H1 (cell line): ENCODE measurements at regions not wholly inside any gene's neighbourhood (a gene's known extent, or its start where the extent isn't known, plus 50 kb on each side); places are given as distances from the start of the nearest gene placed in this dataset.

Experiments used
- CTCF ChIA-PET: fragments of 300-600 bp; sonication (Branson Sonifier 250); formaldehyde crosslinking; loops from one replicate; lab custom pipeline; 2021; ENCODE audit not compliant: partially characterized antibody; lab: Charles Lee
- POLR2A ChIA-PET: fragments of 300-600 bp; sonication (Branson Sonifier 250); formaldehyde crosslinking; loops from one replicate; lab custom pipeline; 2021; ENCODE audit warnings: inconsistent platforms; ENCODE audit not compliant: partially characterized antibody; lab: Charles Lee
- DNase-seq, 2 experiments: peaks; one replicate each; pipeline versions ENCODE4 v3.0.0 to v3.0.0-alpha.2; 2010 to 2022; ENCODE audit warnings: low spot score in 2 of 2, low read depth in 1 of 2, mixed read lengths in 1 of 2
- FAIRE-seq: peaks from 2 replicates; lab custom pipeline; 2011; peaks lifted over from hg19 to GRCh38; lab: Jason Lieb, UNC
- H2AFZ ChIP-seq: 2 replicates; pipeline ENCODE4 v1.8.1; 2012; ENCODE audit warnings: low read length, inconsistent platforms
- H2AK5ac ChIP-seq: 2 replicates; pipeline ENCODE4 v1.6.1; 2013; ENCODE audit warnings: low read depth, low read length
- H2BK120ac ChIP-seq: replicated peaks from 2 replicates; pipeline ENCODE3; 2013; ENCODE audit warnings: low read depth, low read length, inconsistent platforms
- H2BK12ac ChIP-seq: 2 replicates; pipeline ENCODE4 v1.6.1; 2013; ENCODE audit warnings: low read depth, low read length
- H2BK15ac ChIP-seq: 2 replicates; pipeline ENCODE4 v1.6.1; 2013; ENCODE audit warnings: low read length
- H2BK20ac ChIP-seq: 2 replicates; pipeline ENCODE4 v1.6.1; 2013; ENCODE audit warnings: low read length
- H2BK5ac ChIP-seq: 2 replicates; pipeline ENCODE4 v1.6.1; 2013; ENCODE audit warnings: low read depth, low read length
- H3K14ac ChIP-seq: 2 replicates; pipeline ENCODE4 v1.6.1; 2013; ENCODE audit warnings: inconsistent platforms; ENCODE audit not compliant: insufficient read length
- H3K18ac ChIP-seq: 2 replicates; pipeline ENCODE4 v1.6.1; 2013; ENCODE audit warnings: low read length; ENCODE audit errors: extremely low read depth
- H3K23ac ChIP-seq: 2 replicates; pipeline ENCODE4 v1.6.1; 2013; ENCODE audit warnings: inconsistent platforms; ENCODE audit not compliant: insufficient read length
- H3K23me2 ChIP-seq: 2 replicates; pipeline ENCODE4 v1.6.1; 2013; ENCODE audit warnings: low read depth, low read length
- H3K27ac ChIP-seq: 2 replicates; pipeline ENCODE4 v1.6.1; 2011; ENCODE audit warnings: low read depth, low read length, inconsistent platforms
- H3K27me3 ChIP-seq, 4 experiments: replicated peaks in 1 of 4; 1 replicate in 1 of 4; 2 replicates in 3 of 4; pipeline versions ENCODE4 v1.6.1 to v1.8.1; 2011 to 2013; ENCODE audit warnings: low read length in 3 of 4, mild to moderate bottlenecking in 3 of 4, inconsistent platforms in 2 of 4, mixed read lengths in 2 of 4, moderate library complexity in 1 of 4; ENCODE audit not compliant: control insufficient read depth in 3 of 4, insufficient read depth in 3 of 4; ENCODE audit errors: extremely low read depth in 1 of 4
- H3K36me3 ChIP-seq, 4 experiments: 2 replicates each; pipeline versions ENCODE4 v1.6.1 to v1.8.1; 2011 to 2013; ENCODE audit warnings: mild to moderate bottlenecking in 4 of 4, low read length in 3 of 4, moderate library complexity in 2 of 4, control low read depth in 1 of 4, inconsistent platforms in 1 of 4; ENCODE audit not compliant: insufficient read depth in 4 of 4, control insufficient read depth in 2 of 4
- H3K4ac ChIP-seq: replicated peaks from 2 replicates; pipeline ENCODE3; 2013; ENCODE audit warnings: low read length, low read depth, mixed read lengths, inconsistent platforms; ENCODE audit not compliant: insufficient read length
- H3K4me1 ChIP-seq, 4 experiments: replicated peaks in 1 of 4; 1 replicate in 1 of 4; 2 replicates in 3 of 4; pipeline versions ENCODE4 v1.6.1 to v1.8.1; 2011 to 2013; ENCODE audit warnings: low read length in 3 of 4, inconsistent platforms in 2 of 4, mixed read lengths in 1 of 4; ENCODE audit not compliant: insufficient read depth in 4 of 4, control insufficient read depth in 3 of 4
- H3K4me2 ChIP-seq, 2 experiments: 2 replicates each; pipeline versions ENCODE4 v1.6.1 to v1.8.1; 2011 to 2013; ENCODE audit warnings: low read depth in 2 of 2, low read length in 2 of 2, control low read depth in 1 of 2, inconsistent platforms in 1 of 2, mild to moderate bottlenecking in 1 of 2; ENCODE audit not compliant: insufficient read depth in 1 of 2
- H3K4me3 ChIP-seq, 4 experiments: fragments of 200-600, 300-600 bp in 1 of 4; sonication (generic), shearing (Covaris generic), sonication (Bioruptor Twin) in 1 of 4; 2 replicates each; pipeline versions ENCODE4 v1.5.1 to v1.8.1; 2011 to 2016; ENCODE audit warnings: low read length in 4 of 4, low read depth in 3 of 4, control low read depth in 2 of 4, inconsistent platforms in 2 of 4, mild to moderate bottlenecking in 2 of 4, mixed read lengths in 1 of 4, moderate library complexity in 1 of 4; ENCODE audit not compliant: insufficient read depth in 2 of 4; ENCODE audit errors: extremely low read depth in 1 of 4
- H3K56ac ChIP-seq: replicated peaks from 2 replicates; pipeline ENCODE3; 2013; ENCODE audit warnings: low read depth, mild to moderate bottlenecking, mixed read lengths, low read length, inconsistent platforms; ENCODE audit not compliant: insufficient read length
- H3K79me1 ChIP-seq: 2 replicates; pipeline ENCODE4 v1.6.1; 2013; ENCODE audit warnings: low read depth, low read length, control low read depth
- H3K79me2 ChIP-seq, 2 experiments: 2 replicates each; pipeline versions ENCODE4 v1.6.1 to v1.8.1; 2012 to 2013; ENCODE audit warnings: low read length in 2 of 2, mild to moderate bottlenecking in 2 of 2, inconsistent platforms in 1 of 2; ENCODE audit not compliant: insufficient read depth in 2 of 2, control insufficient read depth in 1 of 2
- H3K9ac ChIP-seq, 4 experiments: replicated peaks in 1 of 4; 1 replicate in 1 of 4; 2 replicates in 3 of 4; pipeline versions ENCODE4 v1.6.1 to v1.8.1; 2011 to 2013; ENCODE audit warnings: low read depth in 3 of 4, low read length in 3 of 4, control low read depth in 2 of 4, mild to moderate bottlenecking in 2 of 4, moderate library complexity in 2 of 4, inconsistent platforms in 1 of 4; ENCODE audit errors: extremely low read depth in 1 of 4
- H3K9me3 ChIP-seq, 2 experiments: 2 replicates each; pipeline versions ENCODE4 v1.6.1 to v1.8.1; 2012 to 2013; ENCODE audit warnings: mild to moderate bottlenecking in 2 of 2, moderate library complexity in 2 of 2, control low read depth in 1 of 2, inconsistent platforms in 1 of 2, low read depth in 1 of 2, low read length in 1 of 2, mixed read lengths in 1 of 2; ENCODE audit not compliant: insufficient read depth in 2 of 2
- H4K20me1 ChIP-seq, 2 experiments: replicated peaks in 1 of 2; 2 replicates each; pipeline versions ENCODE3 to v1.8.1; 2011 to 2013; ENCODE audit warnings: inconsistent platforms in 2 of 2, low read length in 2 of 2, mild to moderate bottlenecking in 1 of 2; ENCODE audit not compliant: insufficient read depth in 2 of 2, control insufficient read depth in 1 of 2
- H4K5ac ChIP-seq: 2 replicates; pipeline ENCODE4 v1.6.1; 2013; ENCODE audit warnings: low read length, low read depth, mixed read lengths, inconsistent platforms; ENCODE audit not compliant: insufficient read length
- H4K8ac ChIP-seq: 2 replicates; pipeline ENCODE4 v1.8.0; 2013; ENCODE audit warnings: mild to moderate bottlenecking, moderate library complexity, low read length, inconsistent platforms; ENCODE audit not compliant: insufficient read depth; ENCODE audit errors: extremely low read depth
- H4K91ac ChIP-seq: replicated peaks from 2 replicates; pipeline ENCODE3; 2013; ENCODE audit warnings: low read length, mixed read lengths, inconsistent platforms; ENCODE audit not compliant: insufficient read length
- BCL11A ChIP-seq, 2 experiments: IDR thresholded peaks; one replicate each; pipeline ENCODE4 v1.6.1; 2011; ENCODE audit warnings: low read depth in 2 of 2, low read length in 2 of 2, mild to moderate bottlenecking in 2 of 2
- CHD2 ChIP-seq: IDR thresholded peaks from 2 replicates; pipeline ENCODE4 v1.6.1; 2012; ENCODE audit warnings: low read length, improper control_type of control experiment
- EZH2 ChIP-seq: fragments of 200-600 bp; sonication (generic); IDR thresholded peaks from 2 replicates; pipeline ENCODE4 v1.7.1; 2012; ENCODE audit warnings: low read depth, mild to moderate bottlenecking, moderate library complexity, low read length, inconsistent platforms; ENCODE audit not compliant: severe bottlenecking
- FOSL1 ChIP-seq: IDR thresholded peaks from 2 replicates; pipeline ENCODE4 v1.6.1; 2011; ENCODE audit warnings: mild to moderate bottlenecking, low read depth, low read length, moderate library complexity; ENCODE audit not compliant: insufficient read depth
- KDM4A ChIP-seq: IDR thresholded peaks from one replicate; pipeline ENCODE4 v1.7.1; 2012; ENCODE audit warnings: low read depth, mild to moderate bottlenecking, moderate library complexity, low read length, inconsistent platforms; ENCODE audit not compliant: severe bottlenecking
- KDM5A ChIP-seq: fragments of 200-600 bp; IDR thresholded peaks from 2 replicates; pipeline ENCODE4 v1.7.1; 2012; ENCODE audit warnings: mild to moderate bottlenecking, low read length, inconsistent platforms, mixed read lengths
- MAFK ChIP-seq: IDR thresholded peaks from 2 replicates; pipeline ENCODE4 v1.6.1; 2012; ENCODE audit warnings: low read depth, mild to moderate bottlenecking, improper control_type of control experiment, low read length
- PHF8 ChIP-seq: fragments of 200-600 bp; sonication (generic); conservative IDR thresholded peaks from 2 replicates; pipeline ENCODE4 v1.7.1; 2012; ENCODE audit warnings: low read depth, mild to moderate bottlenecking, inconsistent platforms, low read length, moderate library complexity
- SAP30 ChIP-seq: fragments of 300-600 bp; sonication (generic); IDR thresholded peaks from 2 replicates; pipeline ENCODE4 v1.7.1; 2012; ENCODE audit warnings: low read length, moderate library complexity, mild to moderate bottlenecking, inconsistent platforms; ENCODE audit not compliant: insufficient read depth, insufficient replicate concordance
- WGBS, 2 experiments: shearing (Covaris generic) in 1 of 2; methylation state at CpG; one replicate each; pipeline versions ENCODE4 v1.1.6 to v1.1.7; 2013 to 2015; ENCODE audit warnings: low lambda C conversion rate in 2 of 2, mixed read lengths in 2 of 2, inconsistent platforms in 1 of 2, low coverage in 1 of 2, missing lambda C conversion rate in 1 of 2; ENCODE audit not compliant: insufficient replicate concordance in 2 of 2, insufficient coverage in 1 of 2, insufficient read length in 1 of 2; ENCODE audit errors: extremely low coverage in 1 of 2, missing lambda C conversion rate in 1 of 2; 5-methylcytosine and 5-hydroxymethylcytosine counted together
- TF ChIP-seq, protein P1 (sequence below): IDR thresholded peaks from 2 replicates; pipeline ENCODE4 v1.6.1; 2012; ENCODE audit warnings: low read length, inconsistent platforms
- TF ChIP-seq, protein P2 (sequence below): IDR thresholded peaks from 2 replicates; pipeline ENCODE4 v1.6.1; 2011; ENCODE audit warnings: low read length, improper control_type of control experiment

DNA sequence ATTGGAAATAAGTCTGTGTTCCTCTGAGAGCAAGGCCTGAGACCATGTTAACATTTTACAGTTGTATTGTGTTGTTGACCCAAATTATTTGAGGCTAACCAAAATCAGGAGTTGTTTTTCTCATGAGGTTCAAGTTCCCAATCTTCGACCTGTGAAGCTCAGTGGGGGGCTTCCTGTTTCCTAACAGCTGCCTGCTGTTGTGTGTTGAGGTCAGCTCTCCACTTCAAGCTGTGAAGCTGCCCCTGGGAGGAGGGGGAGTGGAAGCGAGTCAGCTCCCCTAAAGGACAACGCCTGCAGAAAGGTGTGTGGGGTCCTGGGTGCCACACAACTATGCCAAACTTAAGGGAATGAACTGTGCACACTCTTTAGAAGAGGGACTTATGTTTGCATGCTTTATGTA is 295.5 kb downstream of the IRX1 start:
- Histone ChIP-seq H3K4me2 (peak overlapping the region in 1 of 2 experiments; percentile 32; a peak in 1 of 4 replicates), H2BK20ac (no peak overlapping the region), H2AFZ (no peak overlapping the region), H2BK12ac (no peak overlapping the region), H3K9ac (no peak overlapping the region), H2BK120ac (no peak overlapping the region), H3K14ac (no peak overlapping the region), H4K91ac (no peak overlapping the region), H4K8ac (no peak overlapping the region), H2AK5ac (no peak overlapping the region), H2BK15ac (no peak overlapping the region), H4K20me1 (no peaks in the 10 kb centered on the region), H3K18ac (no peak overlapping the region), H3K36me3 (no peaks in the 10 kb centered on the region), H3K9me3 (no peaks in the 10 kb centered on the region), H3K79me2 (no peaks in the 10 kb centered on the region), H3K4me1 (peaks cover 4 to 9% (median 6%) of the 10 kb centered on the region in 4 experiments; a peak in 6 of 7 replicates), H3K23me2 (no peaks in the 10 kb centered on the region), H3K56ac (no peak overlapping the region), H3K23ac (no peak overlapping the region), H2BK5ac (0 out of 2 replicates have a peak overlapping the region, but pooled peaks have one; percentile 4), H3K4me3 (no peak overlapping the region; a peak in 1 of 8 replicates), H4K5ac (no peak overlapping the region), H3K79me1 (no peaks in the 10 kb centered on the region), H3K27ac (no peak overlapping the region), H3K27me3 (no peaks in the 10 kb centered on the region), H3K4ac (no peak overlapping the region)
- DNase-seq (no peak), FAIRE-seq (no peak)
- POLR2A ChIA-PET: no interaction called here
- 50% methylated on average over 3 of the region's 3 CpGs; no CpG with 5 or more reads in 1 of the 2 experiments for WGBS, 2 experiments
- CTCF ChIA-PET: interaction anchor here (1.0 kb wide), 1 partner anchor 343 kb away, joined by 3 read pairs; no protein-coding TSS in a partner anchor
- no peak for TF ChIP-seq MAFK
- TF ChIP-seq EZH2: no peak
- TF ChIP-seq BCL11A (IDR thresholded peaks at IDR 0.05; ENCODE audit: low read depth in 2 of 2, low read length in 2 of 2): no peak
- TF ChIP-seq KDM5A: no peak
- TF ChIP-seq PHF8: no peak
- TF ChIP-seq, protein P1, sequence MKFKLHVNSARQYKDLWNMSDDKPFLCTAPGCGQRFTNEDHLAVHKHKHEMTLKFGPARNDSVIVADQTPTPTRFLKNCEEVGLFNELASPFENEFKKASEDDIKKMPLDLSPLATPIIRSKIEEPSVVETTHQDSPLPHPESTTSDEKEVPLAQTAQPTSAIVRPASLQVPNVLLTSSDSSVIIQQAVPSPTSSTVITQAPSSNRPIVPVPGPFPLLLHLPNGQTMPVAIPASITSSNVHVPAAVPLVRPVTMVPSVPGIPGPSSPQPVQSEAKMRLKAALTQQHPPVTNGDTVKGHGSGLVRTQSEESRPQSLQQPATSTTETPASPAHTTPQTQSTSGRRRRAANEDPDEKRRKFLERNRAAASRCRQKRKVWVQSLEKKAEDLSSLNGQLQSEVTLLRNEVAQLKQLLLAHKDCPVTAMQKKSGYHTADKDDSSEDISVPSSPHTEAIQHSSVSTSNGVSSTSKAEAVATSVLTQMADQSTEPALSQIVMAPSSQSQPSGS: no peak
- no peak for TF ChIP-seq FOSL1
- TF ChIP-seq KDM4A: no peak
- TF ChIP-seq, protein P2, sequence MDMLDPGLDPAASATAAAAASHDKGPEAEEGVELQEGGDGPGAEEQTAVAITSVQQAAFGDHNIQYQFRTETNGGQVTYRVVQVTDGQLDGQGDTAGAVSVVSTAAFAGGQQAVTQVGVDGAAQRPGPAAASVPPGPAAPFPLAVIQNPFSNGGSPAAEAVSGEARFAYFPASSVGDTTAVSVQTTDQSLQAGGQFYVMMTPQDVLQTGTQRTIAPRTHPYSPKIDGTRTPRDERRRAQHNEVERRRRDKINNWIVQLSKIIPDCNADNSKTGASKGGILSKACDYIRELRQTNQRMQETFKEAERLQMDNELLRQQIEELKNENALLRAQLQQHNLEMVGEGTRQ: no peak
- no peak for TF ChIP-seq SAP30
- no peak for TF ChIP-seq CHD2
